ENCODE measurements at regions not wholly inside any gene's neighbourhood (a gene's known extent, or its start where the extent isn't known, plus 50 kb on each side); places are given as distances from the start of the nearest gene placed in this dataset.
A peak's percentile ranks its signal among the peaks of the same experiment; 100 is the strongest.

DNA sequence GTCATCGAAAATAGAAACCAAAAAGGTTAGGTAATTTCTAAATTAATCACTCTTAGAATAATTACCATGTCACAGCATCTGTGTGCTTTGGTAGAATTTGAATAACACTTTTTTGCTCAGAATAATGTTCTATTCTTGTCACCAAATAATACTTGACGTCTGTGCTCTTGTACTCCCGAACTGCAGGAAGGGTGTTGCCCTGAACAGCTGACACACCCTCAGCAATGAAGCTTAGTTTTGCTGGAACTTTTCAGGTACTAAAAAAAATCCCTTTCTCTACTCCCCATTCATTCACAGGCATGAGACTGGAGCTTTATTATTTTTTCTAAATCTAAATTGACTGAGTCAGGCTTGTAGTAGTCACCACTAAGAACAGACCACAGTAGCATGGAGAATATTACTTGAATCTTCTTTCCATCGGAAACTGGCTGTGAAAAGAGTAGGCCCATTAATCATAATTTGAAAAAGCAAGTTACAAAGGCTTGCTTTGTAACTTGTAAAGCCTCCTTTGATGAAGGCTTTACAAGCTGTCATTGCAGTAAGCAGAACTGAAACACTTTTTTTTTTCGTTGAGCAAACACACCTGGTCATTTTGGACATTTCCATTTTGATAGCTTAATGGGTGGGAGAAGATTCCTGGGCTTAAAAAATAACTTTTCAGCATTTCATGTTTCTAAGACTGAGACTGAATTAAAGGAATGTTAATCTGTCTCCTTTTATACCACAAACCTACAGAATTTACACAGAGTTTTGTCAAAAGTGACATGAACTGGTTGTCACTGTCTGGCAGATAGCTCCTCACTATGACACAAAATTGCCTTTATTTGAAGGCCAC lies 70.3 kb upstream of the PELI1 start:
- Mint-ChIP-seq H3K36me3 (no peaks in the 10 kb centered on the region), H3K9me3 (peaks cover 0 to 2% of the 10 kb centered on the region in 2 donors), H3K4me1 (peaks cover 37 to 68% of the 10 kb centered on the region in 2 donors), H3K27ac (peak overlapping the region; percentile 97), H3K27me3 (no peaks in the 10 kb centered on the region), H3K4me3 (peak overlapping the region; percentile 74 to 76)
- ATAC-seq (replicated peaks) (peak; percentile 72 to 77), DNase-seq (peak; percentile 24)

DNA sequence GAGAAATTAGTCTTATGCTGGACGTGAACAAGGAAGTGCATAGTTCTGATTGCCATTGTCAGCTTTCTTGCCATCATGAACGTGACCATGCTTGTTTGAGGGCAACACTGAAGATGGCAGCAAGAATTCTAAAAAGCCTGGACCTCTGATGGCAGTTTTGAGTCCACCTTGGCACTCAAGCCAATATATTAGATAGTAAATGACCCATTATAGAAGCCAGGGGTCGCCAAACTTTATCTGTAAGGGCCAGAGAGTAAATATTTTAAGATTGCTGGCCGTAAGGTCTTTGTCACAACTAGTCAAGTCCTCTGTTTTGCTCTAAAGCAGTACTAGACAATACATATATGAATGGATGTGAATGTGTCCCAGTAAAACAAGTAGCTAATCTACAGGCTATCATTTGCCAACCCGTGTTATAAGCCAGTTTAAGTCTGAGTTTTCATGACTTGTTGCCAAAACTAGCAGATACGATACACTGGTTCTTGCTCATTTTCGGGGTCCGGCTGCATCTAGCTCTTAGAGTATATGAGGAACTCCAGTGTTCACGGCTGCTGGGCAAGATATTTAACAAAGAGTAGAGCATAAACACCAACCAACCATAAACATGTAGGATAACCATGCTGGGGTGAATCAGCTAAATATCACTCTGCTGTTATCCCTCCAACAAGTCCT lies 73.1 kb upstream of the PELI1 start:
- Mint-ChIP-seq H3K4me3 (no peak overlapping the region), H3K4me1 (peaks cover 30 to 63% of the 10 kb centered on the region in 2 donors), H3K27ac (peak overlapping the region; percentile 37), H3K36me3 (peaks cover 0 to 2% of the 10 kb centered on the region in 2 donors), H3K9me3 (peaks cover 0 to 3% of the 10 kb centered on the region in 2 donors), H3K27me3 (no peaks in the 10 kb centered on the region)
- no peak for ATAC-seq (replicated peaks)
- no peak for DNase-seq

DNA sequence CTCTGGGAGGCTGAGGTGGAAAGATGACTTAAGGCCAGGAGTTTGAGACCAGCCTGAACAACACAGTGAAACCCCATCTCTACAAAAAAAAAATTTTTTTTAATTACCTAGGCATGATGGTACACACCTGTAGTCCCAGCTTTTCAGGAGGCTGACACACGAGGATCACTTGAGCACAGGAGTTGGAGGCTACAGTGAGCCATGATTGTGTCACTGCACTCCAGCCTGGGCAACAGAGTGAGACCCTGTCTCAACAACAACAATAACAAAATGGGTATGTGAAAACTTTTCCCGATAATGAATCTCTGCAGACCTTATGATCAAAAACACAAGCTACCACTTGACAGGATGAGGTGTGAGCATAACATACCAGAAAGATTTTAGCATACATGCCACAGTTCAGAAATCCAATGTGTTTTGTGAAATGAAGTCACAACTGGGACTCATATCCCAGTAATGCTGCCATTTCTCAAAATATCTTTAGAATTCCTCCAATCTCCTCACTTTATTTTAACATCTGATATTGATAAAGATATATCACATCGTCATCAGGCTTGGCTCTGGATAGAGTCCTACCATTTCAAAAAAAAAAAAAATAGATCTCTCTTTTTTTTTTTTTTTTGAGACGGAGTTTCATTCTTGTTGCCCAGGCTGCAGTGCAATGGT lies 74.0 kb upstream of the PELI1 start:
- Mint-ChIP-seq H3K27ac (no peak overlapping the region), H3K9me3 (peaks cover 0 to 3% of the 10 kb centered on the region in 2 donors), H3K27me3 (no peaks in the 10 kb centered on the region), H3K4me1 (peaks cover 34 to 64% of the 10 kb centered on the region in 2 donors), H3K36me3 (peaks cover 0 to 2% of the 10 kb centered on the region in 2 donors), H3K4me3 (no peak overlapping the region)
- DNase-seq (no peak), ATAC-seq (replicated peaks) (no peak)

DNA sequence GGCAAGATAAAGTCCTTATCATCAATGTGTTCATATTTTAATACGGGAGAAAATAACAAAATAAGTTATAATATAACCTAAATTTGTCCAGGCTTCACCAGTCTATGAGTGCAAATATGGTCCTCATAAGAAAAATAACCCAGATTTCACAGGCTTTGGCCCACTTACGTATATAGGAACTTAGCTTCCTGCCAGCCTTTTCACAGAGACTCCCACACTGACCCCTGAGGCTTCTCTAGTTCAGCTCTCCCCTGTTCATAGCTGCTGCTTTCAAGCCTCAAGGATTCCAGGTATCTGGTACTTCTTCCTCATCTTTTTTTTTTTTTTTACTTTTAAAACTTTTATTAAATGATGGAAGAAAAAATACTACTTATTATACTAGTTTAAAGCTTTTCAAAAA lies 74.9 kb upstream of the PELI1 start:
- H3K27ac Mint-ChIP-seq, result no peak overlapping the region
- H3K36me3 Mint-ChIP-seq, result peaks cover 0 to 2% of the 10 kb centered on the region in 2 donors
- ATAC-seq (replicated peaks), result no peak

DNA sequence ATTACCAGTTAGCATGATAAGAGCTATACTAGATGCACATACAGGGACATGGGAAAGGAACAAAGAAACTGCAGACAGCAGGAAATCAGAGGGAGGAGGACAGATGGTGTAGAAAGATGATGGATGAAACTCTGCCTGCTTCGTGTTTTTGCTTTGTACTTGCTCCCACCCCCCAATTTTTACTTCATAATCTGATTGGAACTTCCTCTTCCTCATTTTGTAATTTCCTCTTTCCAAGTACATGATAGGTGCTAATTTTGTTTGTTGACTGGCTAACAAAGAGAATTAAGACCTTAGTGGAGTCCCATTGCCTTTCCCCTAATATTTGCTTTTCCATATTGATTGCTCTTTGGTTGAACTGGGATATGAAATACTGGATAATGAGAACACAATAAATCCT lies 76.0 kb upstream of the PELI1 start:
- no peak for ATAC-seq (replicated peaks)
- H3K9me3 Mint-ChIP-seq, result peaks cover 0 to 3% of the 10 kb centered on the region in 2 donors
- H3K4me1 Mint-ChIP-seq, result peaks cover 31 to 60% of the 10 kb centered on the region in 2 donors
- no peak overlapping the region for H3K4me3 Mint-ChIP-seq
- DNase-seq, result no peak
- no peaks in the 10 kb centered on the region for H3K27me3 Mint-ChIP-seq
- H3K27ac Mint-ChIP-seq, result no peak overlapping the region
- H3K36me3 Mint-ChIP-seq, result peaks cover 0 to 2% of the 10 kb centered on the region in 2 donors

More for the DNA sequence above, 74.9 kb upstream of the PELI1 start:
- peaks cover 0 to 3% of the 10 kb centered on the region in 2 donors for H3K9me3 Mint-ChIP-seq
- H3K27me3 Mint-ChIP-seq, result no peaks in the 10 kb centered on the region
- H3K4me3 Mint-ChIP-seq, result no peak overlapping the region
- no peak for DNase-seq
- H3K4me1 Mint-ChIP-seq, result peaks cover 34 to 66% of the 10 kb centered on the region in 2 donors

DNA sequence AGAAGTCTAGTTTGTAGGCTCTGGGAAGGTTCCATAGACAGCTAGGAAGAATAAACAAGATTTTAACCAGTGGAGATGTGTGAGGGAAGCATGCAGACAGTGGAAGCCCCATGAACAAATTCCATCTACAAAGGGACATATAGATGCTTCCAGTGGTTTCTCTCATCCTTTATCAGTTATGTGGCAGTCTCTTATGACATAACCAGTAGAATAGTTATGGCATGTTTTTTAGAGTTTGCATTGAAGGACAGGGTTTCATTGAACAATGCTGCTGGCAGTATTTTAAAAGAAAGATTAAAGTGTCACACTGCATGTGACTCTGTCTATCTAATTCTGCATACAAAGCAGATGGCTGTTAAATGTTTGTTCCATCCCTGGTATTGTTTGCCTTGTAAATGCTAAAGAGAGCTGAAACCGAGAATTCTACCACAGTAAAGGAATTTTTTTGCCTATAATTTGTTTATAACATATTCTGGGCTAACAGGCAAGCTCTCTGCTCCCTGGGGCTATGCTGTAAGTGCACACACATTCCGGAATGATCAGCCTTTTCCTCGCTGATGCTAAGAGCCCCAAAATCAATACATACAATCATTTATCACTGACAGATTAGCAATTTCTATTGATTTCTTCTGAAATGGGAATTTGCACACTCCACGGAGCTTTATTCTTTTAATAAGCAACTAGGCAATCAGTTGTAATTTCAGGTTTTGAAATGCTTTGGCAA lies 76.8 kb upstream of the PELI1 start:
- H3K27me3 Mint-ChIP-seq, result no peaks in the 10 kb centered on the region
- H3K27ac Mint-ChIP-seq, result no peak overlapping the region
- peaks cover 31 to 60% of the 10 kb centered on the region in 2 donors for H3K4me1 Mint-ChIP-seq
- DNase-seq, result no peak
- H3K4me3 Mint-ChIP-seq, result no peak overlapping the region
- no peak for ATAC-seq (replicated peaks)
- H3K36me3 Mint-ChIP-seq, result peaks cover 0 to 2% of the 10 kb centered on the region in 2 donors
- H3K9me3 Mint-ChIP-seq, result peaks cover 0 to 3% of the 10 kb centered on the region in 2 donors

DNA sequence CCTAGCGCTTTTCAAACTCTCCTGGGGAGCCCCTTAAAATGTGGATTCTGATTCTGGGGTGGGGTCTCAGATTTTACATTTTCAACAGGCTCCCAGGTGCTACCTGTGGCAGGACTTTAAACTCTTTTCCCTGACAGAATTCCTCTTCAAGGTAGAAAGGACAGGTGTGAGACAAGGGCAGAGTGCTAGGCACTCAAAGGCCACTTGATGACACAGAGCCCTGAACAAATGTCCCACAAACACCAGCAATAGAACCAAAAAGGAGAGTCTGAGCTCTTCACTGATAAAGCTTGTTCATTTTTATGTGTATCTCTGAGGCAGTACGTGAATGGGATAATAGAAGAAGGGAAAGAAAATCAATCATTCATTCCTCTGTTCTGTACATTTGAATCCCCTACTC lies 77.7 kb upstream of the PELI1 start:
- H3K27me3 Mint-ChIP-seq, result no peaks in the 10 kb centered on the region
- H3K36me3 Mint-ChIP-seq, result peaks cover 0 to 2% of the 10 kb centered on the region in 2 donors
- H3K4me1 Mint-ChIP-seq, result peaks cover 28 to 51% of the 10 kb centered on the region in 2 donors
- peak overlapping the region; percentile 25 for H3K27ac Mint-ChIP-seq
- no peak overlapping the region for H3K4me3 Mint-ChIP-seq
- ATAC-seq (replicated peaks), result no peak
- no peak for DNase-seq
- peaks cover 0 to 3% of the 10 kb centered on the region in 2 donors for H3K9me3 Mint-ChIP-seq

DNA sequence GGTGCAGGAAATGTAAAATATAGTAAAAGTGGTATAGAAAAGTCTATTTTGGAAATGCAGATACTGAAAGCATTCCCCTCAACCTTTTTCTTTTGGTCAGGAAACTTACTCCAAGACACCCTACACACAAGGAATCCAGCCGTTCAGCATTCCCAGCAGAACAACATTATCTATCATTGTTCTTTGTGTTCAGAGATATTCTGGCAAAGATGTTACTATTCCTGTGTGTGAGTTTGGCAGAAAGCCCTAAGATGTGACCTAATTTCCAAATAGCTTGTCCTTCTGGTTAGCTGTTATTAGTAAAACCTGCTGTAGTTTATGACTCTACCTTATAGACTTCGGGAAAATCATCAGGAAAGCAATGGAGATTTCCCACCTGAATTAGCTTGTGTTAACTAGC lies 78.1 kb upstream of the PELI1 start:
- no peak for ATAC-seq (replicated peaks)
- Mint-ChIP-seq H3K4me3 (peak overlapping the region in 1 of 2 donors; percentile 59), H3K4me1 (peaks cover 28 to 49% of the 10 kb centered on the region in 2 donors), H3K27ac (no peak overlapping the region), H3K27me3 (no peaks in the 10 kb centered on the region), H3K36me3 (peaks cover 0 to 2% of the 10 kb centered on the region in 2 donors), H3K9me3 (peaks cover 0 to 3% of the 10 kb centered on the region in 2 donors)
- DNase-seq, result no peak

DNA sequence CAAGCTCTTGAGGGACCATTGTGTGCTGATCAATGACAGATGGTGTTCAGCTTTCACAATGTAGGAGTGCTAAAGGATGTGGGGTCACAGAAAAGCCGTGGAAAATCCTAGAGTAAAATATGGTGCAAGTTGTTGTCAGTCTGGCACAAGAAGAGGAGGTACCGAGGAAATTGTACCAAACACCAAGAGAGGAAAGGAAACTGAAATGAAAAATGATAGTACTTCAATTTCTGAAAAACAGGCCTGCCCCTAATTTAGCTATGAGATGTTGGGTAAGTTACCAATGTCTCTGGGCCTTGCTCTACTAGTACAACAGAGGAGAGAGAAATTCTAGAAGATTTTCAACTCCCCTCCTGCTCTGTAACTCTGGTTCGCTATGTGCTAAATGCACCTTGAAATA lies 78.8 kb upstream of the PELI1 start:
- Mint-ChIP-seq H3K4me1 (peaks cover 26 to 47% of the 10 kb centered on the region in 2 donors), H3K27me3 (no peaks in the 10 kb centered on the region), H3K4me3 (peak overlapping the region; percentile 58 to 59), H3K9me3 (peaks cover 0 to 3% of the 10 kb centered on the region in 2 donors), H3K36me3 (peaks cover 0 to 2% of the 10 kb centered on the region in 2 donors), H3K27ac (peak overlapping the region; percentile 88)
- DNase-seq (no peak), ATAC-seq (replicated peaks) (peak; percentile 65 to 68)

DNA sequence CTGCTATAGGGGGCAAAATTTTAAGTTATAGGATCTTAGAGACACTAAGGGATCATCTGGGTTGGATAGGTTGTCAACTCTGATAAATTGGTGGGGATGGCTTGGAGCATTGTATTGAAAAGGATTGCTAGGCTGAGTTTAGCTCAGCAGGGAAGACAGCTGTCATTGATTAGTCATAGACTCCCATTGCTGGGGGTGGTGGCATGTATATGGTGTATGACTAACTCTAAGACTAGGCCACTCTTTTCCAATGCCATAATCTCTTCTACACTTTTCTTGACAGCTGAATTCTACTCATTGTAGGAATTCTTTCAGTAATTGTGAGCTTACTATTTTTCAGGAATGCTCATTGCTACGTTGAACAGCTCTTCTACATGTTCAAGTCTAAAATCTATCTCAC lies 81.3 kb upstream of the PELI1 start:
- H3K27me3 Mint-ChIP-seq, result no peaks in the 10 kb centered on the region
- no peak overlapping the region for H3K4me3 Mint-ChIP-seq
- ATAC-seq (replicated peaks) (no peak), DNase-seq (no peak)
- no peaks in the 10 kb centered on the region for H3K36me3 Mint-ChIP-seq
- H3K4me1 Mint-ChIP-seq, result peaks cover 25 to 47% of the 10 kb centered on the region in 2 donors
- no peak overlapping the region for H3K27ac Mint-ChIP-seq
- no peaks in the 10 kb centered on the region for H3K9me3 Mint-ChIP-seq

DNA sequence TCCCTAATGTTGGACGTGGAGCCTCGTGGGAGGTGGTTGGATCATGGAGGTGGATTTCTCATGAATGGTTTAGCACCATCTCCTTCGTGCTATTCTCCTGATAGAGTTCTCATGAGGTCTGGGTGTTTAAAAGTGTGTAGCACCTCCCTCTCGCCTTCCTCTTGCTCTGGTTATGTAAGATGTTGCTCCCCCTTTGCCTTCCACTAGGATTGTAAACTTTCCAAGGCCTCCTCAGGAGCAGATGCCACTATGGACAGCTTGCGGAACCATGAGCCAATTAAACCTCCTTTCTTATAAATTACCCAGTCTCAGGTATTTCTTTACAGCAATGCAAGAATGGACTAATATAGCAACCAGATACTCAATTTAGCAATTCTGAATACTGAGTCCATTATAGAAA lies 82.4 kb upstream of the PELI1 start:
- DNase-seq (no peak), ATAC-seq (replicated peaks) (no peak)
- Mint-ChIP-seq H3K36me3 (no peaks in the 10 kb centered on the region), H3K27me3 (no peaks in the 10 kb centered on the region), H3K9me3 (no peaks in the 10 kb centered on the region), H3K4me3 (no peak overlapping the region), H3K4me1 (peaks cover 25 to 40% of the 10 kb centered on the region in 2 donors), H3K27ac (no peak overlapping the region)

DNA sequence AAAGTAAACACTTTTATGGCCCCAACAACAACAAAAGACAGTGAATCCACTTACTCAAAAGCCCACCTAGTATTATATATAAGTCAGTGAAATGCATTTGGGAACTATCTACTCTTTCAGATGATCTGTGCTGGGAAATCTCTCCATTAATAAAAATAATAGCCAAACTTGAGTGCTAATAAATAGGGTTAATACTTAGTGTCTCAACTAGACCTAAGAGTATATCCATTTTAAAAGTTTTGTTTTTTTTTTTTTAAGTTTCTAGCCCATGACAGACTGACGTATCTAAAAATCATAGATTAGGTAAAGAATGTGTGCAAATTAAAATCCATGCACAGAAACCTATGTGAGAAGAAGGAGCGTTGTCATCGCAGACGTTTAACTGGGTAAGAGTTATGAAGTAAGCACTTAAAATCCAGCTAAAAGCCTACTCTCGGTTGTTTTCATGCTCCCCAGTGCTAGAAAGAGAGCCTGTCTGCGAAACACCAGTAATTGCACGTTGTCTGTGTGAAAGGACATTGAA lies 83.4 kb upstream of the PELI1 start:
- peak overlapping the region; percentile 92 for H3K27ac Mint-ChIP-seq
- peak overlapping the region; percentile 89 to 92 for H3K4me3 Mint-ChIP-seq
- ATAC-seq (replicated peaks) (no peak), DNase-seq (no peak)
- H3K36me3 Mint-ChIP-seq, result no peaks in the 10 kb centered on the region
- H3K9me3 Mint-ChIP-seq, result no peaks in the 10 kb centered on the region
- peaks cover 22 to 30% of the 10 kb centered on the region in 2 donors for H3K4me1 Mint-ChIP-seq
- no peaks in the 10 kb centered on the region for H3K27me3 Mint-ChIP-seq

DNA sequence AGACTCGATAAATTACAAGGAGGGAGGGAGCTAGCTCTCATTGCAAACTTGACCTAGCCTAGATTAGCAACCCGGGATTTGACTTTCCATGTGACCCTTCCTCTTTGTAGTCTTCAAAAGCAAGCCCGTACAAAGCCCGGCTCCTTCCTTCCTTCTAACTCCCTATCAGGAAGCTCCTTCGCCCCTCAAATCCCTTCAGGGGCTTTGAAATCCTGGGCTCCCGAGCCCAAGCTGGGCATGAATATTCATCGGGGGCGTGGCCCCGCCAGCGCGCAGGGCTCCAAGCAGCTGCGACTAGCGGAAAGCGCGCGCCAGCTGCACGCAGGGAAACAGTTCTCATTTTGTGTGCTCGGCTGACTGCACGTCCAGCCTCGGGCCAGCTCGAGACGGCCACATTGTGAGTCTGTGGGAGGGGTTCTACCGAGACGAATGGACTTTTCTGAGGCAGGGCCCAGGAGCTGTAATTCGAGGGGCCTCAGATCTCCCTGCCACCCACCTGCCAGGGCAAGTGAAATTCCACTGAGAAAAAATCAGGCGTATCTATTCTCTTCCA lies 84.0 kb upstream of the PELI1 start:
- H3K4me3 Mint-ChIP-seq, result peak overlapping the region; percentile 89 to 92
- H3K27me3 Mint-ChIP-seq, result no peaks in the 10 kb centered on the region
- peaks cover 17 to 24% of the 10 kb centered on the region in 2 donors for H3K4me1 Mint-ChIP-seq
- peak overlapping the region; percentile 92 for H3K27ac Mint-ChIP-seq
- ATAC-seq (replicated peaks) (peak; percentile 97 to 98), DNase-seq (peak; percentile 60)
- H3K36me3 Mint-ChIP-seq, result no peaks in the 10 kb centered on the region
- no peaks in the 10 kb centered on the region for H3K9me3 Mint-ChIP-seq

Measured in stimulated activated naive B cell treated with anti-CD40 and anti-IgM and Interleukin-4, amounts not matched to agents 10 μg/mL and 1 μg/mL and 100 μg/mL, for 72 hours (primary cell).